ELF-1 (cell line): ENCODE measurements at regions not wholly inside any gene's neighbourhood (a gene's known extent, or its start where the extent isn't known, plus 50 kb on each side); places are given as distances from the start of the nearest gene placed in this dataset.
A peak's percentile ranks its signal among the peaks of the same experiment; 100 is the strongest.
"Not testable (repeated sequence)": the region's sequence is repeated elsewhere in the genome, so short reads cannot be mapped to it uniquely, and the experiment has no call there.

ENCODE experiments used
- DNase-seq: peaks from one replicate; pipeline ENCODE4 v3.0.0-alpha.2; 2016; ENCODE audit warnings: low read depth, low spot score

DNA sequence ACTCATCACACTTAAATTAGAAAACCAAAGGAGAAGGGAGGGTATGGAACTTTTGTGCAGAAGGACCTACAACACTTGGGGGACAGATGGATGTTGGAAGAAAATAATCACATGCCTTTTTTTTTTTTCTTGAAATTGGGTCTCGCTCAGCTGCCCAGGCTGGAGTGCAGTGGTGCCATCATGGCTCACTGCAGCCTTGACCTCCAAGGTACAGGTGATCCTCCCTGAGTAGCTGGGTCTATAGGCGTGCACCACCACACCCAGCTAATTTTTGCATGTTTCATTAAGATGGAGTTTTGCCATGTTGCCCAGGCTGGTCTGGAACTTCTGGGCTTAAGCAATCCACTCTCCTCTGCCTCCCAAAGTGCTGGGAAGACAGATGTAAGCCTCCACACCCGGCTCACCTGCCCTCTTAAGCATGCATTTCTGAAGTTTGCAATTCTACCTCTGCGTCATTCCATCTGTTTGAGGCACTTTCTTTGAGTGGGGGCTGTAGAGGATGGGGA lies 370.8 kb upstream of the JARID2 start:
- no peak for DNase-seq

DNA sequence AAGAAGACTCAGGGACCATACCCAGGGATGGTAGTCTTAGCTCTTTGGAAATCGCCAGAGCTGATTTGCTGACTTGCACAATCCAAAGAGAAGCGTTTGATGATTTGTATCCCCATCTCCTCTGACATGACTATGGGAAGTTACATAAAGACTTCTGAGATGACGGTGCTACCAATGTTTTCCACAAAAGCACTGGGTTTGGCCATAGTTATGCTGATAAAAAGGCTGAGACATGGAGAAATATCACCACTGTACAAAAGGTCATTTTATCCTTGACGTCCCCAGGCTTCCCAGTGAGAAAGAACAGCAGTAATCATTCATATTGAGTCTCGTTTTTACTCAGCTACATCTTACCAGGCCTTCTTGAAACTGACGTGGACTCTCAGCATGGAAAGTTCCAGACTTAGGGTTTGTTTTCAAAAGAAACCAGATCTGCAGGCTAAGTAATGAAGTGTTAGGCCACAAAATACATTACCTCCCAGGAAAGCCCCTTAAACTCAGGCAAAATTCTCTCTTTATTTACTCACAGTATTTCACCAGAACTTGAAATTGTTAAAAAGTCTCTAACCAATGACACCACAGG lies 370.3 kb upstream of the JARID2 start:
- no peak for DNase-seq

DNA sequence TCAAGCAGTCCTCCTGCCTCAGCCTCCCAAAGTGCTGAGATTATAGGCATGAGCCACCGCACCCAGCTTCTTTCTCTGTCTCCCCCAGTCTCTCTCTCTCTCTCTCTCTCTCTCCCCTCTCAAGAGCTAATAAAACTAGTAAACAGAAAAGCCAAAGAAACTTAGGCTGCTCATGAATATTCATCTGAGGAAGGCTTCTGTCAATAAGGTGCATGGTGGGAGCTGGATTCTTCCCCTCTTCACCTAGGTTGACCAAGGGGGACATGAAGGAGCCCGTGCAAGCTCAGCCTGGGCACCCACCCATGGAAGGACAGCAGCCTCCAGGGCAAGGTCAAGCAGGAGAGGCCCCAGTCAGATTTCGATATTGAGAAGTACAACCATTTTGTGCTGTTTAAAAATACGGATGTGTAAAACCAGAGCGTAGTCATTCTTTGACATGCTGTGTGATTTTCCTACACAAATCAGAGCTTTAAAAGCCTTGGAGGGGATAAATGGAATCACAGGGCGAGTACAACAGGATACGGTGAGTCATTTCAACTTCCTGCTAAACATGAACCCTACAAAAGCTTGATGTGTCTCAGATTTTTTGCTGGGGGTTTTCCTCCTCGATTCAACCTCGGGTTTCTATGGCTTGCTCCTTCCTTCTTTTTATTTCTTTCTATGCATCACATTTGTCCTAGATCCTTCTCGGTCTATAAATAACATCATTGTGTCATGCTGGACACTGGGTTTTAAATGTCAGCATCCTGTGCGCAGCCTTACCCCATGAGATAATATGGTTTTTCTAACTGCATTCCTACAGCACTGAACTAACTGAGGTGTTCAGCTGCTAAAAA lies 368.9 kb upstream of the JARID2 start:
- DNase-seq, result no peak

DNA sequence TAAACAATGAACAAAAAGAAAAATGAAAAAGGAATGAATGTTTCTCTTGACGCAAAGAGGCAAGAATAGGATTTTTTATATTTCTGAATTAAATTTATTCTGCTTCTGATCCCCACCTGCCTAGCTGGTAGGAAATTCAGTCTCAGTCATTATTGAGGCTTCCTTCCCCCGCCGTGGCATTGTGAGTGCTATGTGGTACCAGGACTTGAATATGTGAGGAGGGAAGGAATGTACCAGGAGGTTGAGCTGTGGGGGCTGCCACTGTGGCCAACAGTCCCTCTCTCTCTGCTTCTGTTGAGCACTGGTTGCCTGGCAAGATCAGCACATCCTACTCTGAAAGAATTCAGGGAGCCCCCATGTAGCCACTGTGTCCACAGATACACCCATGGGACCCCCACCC lies 368.1 kb upstream of the JARID2 start:
- DNase-seq, result no peak

DNA sequence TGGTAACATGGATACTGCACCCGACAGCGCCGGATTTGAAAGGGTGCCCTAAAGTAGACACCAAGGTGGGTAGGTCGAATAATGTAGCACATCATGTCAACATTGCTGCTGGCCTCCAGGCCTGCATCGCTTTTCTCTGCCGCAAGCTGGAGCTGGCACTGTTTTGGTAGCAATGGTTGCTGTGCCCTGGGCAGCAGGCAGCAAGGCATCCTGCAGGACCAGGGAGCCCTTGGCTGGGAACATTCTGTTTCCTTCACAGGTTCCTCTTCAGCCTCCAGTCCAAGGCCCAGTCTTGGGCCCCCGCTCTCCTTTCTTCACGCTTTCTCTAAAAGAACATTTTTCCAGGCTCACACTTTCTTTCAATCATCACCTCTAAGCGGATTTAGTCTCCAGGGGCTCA lies 365.8 kb upstream of the JARID2 start:
- DNase-seq, result no peak

DNA sequence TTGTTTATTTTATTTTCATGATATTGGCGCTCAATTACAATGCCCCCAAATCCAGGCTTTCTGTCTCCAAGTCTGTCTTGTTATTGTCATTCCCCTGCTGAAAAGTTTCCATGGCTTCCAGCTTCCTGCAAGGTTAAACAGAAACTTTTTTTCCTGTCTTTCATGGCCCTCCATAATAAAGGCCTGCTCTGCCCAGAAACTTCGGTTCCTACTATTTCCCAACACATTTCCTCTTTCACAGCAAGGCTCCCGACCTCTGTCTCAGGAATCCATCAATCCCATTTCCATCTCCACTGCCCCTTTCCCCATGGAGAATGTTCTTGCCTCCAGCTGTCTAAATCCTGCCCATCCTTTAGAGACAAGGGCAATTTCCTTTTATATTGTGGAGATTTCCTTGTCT lies 365.2 kb upstream of the JARID2 start:
- DNase-seq, result no peak

DNA sequence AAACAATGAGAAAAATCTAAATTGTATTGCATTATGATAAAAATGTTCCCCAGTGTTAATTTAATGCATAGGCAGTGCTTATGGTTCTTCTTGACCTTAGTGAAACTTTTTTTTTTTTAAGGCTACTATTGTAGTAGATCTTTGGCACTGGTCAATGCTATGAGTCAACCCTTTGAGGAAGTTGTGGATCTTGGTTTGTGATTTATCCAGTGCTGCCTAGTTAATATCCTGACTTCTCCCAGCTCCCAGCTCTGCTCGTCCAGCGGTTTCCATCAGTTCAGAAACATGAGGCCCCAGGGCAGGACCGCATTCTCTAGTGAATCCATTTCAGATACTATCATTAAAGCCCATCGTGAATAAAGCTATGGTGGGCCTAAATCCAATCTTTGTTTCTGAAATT lies 364.5 kb upstream of the JARID2 start:
- DNase-seq, result no peak

DNA sequence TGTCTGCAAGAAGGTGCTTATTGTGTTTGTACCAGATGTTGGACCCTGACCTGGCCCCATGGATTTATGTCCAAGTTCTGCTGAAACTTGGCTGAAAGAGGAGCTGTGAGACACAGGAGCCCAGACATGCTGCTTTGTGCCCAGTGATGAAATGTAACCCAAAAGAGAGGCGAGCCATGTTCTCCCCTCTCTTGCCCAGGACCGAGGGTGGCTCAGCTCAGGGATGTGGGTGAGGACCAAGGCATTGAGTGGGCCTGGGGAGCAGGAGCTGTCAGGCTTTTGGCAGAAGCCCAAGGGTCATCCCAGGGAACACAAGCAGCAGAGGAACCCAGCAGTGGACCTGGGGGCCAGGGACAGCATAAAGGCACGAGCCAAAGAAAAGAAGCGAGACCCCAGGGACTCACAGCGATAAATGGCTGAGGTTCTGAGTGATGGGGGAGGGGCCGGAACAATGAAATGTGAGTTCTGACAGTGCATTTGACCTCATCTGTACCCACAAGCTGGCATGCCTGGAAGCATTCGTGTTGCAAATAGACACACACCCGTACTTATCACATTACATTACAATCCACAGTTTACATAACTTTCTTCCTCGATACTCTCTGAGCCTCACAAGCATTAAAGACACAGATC lies 363.4 kb upstream of the JARID2 start:
- no peak for DNase-seq

DNA sequence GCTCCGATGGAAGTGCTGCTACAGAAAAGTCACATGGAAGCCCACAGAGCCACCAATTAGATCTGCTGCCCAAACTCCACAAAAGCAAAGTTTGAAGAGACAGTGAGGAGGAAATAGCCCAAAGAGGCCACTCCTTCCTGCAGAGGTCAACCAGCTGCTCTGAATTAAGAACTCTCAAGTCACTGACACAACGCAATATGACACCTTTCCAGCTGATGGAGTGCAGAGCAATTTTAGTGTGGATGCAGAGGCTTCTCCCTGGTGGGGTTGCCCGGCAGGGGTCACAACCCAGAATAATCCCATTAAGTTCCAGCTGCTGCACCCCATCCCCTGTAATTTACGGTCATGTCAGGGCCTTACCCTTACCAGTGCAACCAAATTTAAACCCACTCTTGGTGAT lies 361.9 kb upstream of the JARID2 start:
- DNase-seq, result peak; percentile 32

DNA sequence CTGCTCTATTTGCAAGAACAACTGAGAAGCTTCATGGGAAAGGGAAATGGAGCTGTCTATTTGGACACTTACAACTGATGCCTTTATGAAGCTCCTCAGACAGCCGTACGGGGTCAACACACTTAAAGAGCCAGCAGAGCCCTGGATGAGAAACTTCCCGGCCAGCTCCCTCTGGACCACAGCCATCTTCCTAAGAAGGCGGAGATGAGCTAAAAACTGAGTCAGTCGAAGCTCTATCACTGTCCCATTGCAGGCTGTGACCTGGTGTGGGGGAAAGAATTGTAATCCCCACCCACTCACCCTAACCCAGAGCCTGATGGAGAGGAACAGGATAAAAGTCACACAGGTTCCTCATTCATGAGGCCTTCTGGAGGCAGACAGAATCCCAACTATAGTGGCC lies 360.4 kb upstream of the JARID2 start:
- no peak for DNase-seq

DNA sequence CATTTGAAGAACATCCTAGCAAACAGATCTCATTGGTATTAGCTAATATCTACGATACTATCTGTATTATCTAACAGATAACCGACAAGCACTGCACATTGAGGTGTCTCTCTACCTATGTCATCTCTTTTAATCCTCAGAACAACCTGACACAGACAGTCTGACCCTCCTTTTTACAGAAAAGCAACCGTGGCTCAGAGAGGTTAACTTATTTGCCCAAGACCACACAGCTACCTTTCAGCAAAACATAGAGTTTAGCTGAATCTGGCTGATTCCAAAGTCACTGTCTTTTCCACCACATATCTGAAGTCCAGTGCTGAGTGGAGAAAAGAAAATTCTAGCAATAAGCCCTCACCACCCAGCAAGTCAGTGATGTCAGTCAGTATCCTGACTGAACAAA lies 358.7 kb upstream of the JARID2 start:
- no peak for DNase-seq

DNA sequence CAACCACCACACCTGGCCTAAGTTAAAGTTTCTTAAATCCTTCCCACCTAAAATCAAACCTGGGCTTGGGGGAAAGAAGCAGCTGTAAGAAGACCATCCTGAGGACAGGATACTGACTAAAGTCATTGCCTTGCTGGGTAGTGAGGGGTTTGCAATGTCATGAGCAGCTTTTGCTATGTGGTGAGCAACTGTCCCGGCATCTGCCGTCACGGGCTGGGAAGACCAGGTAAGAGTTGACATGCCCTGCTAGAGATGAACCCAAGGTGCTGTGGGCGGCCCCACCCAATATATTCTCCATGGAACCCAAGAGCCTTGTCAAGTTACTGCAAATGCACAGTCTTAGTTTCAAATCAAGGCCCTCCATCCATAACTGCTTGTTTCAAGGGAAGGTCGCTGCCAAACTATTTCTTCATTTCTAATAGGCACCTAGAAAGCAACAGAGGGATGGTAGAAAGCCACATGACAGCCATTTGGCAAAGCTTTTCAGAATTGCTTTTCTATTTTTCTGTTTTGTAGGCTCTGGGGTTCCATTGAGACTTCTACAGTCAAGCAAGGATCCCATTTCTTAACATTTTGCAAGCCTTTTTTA lies 357.8 kb upstream of the JARID2 start:
- no peak for DNase-seq

DNA sequence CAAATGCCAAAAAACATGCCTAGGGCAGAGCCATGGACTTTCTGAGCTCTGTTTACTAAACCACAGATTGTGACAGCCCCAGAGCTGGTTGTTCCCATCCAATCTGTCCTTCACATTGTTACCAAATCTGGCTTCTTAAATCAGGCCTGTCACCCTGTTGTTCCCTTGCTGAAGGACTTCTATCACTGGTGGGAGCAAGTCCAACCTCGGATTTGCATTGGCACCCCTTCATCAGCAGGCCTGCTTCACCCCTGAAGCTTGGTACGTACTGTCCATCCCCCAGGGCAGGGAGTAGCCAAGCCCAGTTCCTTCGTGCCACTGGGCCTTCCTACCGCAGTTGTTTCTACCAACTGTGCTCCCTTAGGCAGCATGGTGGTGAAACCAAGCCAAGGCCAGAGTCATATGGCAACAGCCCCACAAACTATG lies 357.3 kb upstream of the JARID2 start:
- no peak for DNase-seq

DNA sequence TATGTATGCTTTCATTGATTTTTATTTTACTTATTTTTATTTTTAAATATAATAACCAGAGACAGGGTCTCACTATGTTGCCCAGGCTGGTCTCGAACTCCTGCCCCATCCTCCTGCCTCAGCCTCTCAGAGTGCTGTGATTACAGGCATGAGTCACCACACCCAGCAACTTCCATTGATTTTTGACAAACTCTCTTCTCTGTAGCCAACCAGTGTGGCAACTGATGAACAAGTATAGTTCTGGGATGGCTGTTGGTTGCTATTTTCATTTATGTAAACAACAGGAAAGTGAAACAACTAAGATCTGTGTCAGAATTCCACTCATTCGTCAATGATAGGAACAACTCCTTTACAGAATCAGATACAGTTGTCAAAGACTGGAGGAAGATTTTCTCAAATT lies 356.7 kb upstream of the JARID2 start:
- DNase-seq, result no peak

DNA sequence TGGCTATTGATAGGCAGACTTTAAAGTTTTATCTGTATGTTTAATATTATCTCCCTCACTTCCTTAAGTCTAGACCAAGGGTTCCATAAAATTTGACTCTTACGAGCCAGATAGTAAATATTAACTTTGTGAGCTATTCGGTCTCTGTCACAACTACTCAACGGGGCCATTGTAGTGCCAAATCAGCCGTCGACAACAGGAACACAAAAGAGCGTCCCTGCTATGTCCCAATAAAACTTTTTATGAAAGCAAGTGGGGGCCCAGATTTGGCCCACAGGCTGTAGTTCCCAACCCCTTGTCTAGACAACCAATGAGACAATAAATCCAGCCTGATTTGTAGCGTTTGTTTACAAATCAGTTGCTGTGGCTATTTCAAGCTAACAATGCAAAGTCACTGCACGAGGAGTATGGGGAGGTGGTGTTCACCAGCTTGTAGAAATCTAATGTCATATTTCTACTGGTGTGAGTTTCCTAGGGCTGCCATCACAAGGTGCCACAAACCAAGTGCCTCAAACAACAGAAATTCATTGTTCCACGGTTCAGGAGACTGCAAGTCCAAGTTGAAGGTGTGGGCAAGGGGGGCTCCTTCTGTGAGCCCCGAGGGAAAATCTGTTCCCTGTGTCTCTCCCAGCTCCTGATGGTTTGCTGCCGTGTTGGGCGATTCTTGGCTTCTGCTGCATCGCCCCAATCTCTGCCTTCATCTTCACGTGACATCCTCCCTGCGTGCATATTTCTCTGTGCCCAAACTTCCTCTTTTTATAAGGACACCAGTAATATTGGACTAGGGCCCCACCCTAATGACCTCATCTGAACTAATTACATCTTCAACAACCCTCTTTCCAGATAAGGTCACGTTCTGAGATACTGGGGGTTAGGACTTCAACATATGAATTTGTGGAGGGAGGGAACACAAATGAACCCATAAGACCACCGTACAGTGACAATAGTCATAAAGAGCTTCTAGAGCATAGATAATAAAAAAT lies 356.0 kb upstream of the JARID2 start:
- DNase-seq, result no peak

DNA sequence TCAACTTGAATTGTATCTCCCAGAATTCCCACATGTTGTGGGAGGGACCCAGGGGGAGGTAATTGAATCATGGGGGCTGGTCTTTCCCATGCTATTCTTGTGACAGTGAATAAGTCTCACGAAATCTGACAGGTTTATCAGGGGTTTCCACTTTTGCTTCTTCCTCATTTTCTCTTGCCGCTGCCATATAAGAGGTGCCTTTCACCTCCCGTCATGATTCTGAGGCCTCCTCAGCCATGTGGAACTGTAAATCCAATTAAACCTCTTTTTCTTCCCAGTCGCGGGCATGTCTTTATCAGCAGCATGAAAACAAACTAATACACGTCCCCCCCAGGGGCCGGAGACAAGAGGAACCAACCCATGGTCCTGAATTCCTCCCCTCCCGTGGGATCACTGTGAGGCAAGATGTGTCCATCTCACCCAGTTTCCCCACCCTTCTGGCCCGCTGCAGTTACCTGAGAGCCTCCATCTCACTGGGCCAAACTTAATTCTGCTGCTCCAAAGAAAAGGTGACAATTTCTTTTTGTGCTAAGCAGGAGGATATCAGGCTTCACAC lies 354.0 kb upstream of the JARID2 start:
- DNase-seq, result not testable (repeated sequence)

DNA sequence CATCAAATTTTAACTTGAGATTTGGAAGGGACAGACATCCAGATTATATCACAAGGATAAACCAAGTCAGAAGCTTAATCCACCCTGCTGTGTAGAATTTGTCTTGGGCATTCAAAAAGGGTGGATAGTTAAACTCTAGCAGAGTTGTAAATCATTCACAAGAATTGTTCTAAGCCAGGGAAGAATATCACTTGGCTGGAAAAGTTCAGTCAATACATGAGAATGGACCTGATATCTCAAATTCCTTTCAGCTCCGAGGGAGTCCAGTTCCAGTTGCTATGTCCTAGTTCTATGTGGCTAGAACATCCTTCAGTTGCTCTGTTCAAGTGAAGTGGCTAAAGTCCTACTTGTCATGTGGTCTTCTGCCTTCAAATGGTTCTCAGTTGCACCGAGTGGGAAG lies 351.8 kb upstream of the JARID2 start:
- no peak for DNase-seq

DNA sequence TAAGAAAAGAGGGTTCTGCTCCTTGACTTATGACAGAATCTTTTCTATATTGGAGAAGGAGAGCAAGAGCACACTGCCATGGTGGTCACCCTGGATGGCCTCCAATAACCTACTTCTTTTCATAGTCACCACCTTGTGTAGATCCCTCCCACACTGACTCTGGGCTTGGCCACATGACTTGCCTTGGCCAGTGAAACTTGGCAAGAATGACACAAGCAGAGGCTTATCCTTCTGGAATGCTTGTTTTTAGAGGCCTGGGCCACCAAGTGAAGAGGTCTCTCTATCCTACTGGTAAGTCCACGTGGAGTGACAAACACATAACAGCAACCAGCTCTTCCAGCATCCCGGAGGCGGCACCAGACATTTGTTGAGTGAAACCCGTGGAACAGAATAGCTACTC lies 349.4 kb upstream of the JARID2 start:
- no peak for DNase-seq

DNA sequence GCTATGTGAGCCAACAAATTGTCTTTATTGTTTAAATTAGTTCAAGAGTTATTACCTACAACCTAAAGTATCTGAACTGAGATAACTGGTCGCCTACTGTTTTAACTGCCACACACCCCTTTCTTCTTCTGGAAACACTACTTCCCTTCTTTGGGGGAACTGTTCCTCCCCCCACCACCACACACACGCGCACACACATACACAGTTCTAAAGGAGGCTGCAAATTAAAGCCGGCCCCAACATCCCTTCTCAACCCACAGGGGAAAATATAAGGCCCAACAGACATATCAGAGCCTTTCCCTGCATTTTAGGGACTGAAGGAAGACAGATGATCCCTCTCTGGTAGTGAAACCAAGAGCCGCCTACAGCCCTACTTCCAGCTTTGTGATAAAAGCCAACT lies 348.0 kb upstream of the JARID2 start:
- DNase-seq, result no peak

DNA sequence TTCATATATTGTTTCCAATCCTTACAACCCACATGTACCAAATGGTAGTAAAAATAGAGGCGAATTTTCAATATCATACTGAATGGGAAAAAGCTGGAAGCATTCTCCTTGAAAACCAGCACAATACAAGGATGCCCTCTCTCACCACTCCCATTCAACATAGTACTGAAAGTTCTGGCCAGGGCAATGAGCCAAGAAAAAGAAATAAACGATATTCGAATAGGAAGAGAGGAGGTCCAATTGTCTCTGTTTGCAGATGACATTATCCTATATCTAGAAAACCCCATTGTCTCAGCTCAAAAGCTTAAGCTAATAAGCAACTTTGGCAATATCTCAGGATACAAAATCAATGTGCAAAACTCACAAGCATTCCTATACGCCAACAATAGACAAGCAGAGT lies 346.4 kb upstream of the JARID2 start:
- DNase-seq, result not testable (repeated sequence)

DNA sequence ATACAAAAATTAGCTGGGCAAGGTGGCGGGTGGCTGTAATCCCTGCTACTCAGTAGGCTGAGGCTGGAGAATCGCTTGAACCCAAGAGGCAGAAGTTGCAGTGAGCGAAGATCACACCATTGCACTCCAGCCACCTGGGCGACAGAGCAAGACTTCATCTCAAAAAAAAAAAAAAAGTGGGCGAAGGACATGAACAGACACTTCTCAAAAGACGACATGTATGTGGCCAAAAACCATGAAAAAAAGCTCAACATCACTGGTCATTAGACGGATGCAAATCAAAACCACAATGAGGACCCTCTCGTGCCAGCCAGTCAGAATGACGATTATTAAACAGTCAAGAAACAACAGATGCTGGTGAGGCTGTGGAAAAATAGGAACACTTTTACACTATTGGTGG lies 344.9 kb upstream of the JARID2 start:
- no peak for DNase-seq
